H1 (cell line): ENCODE measurements at regions not wholly inside any gene's neighbourhood (a gene's known extent, or its start where the extent isn't known, plus 50 kb on each side); places are given as distances from the start of the nearest gene placed in this dataset.

Experiments
- CBX8 ChIP-seq: fragments of 300-800, 300-1000 bp; sonication (generic); IDR thresholded peaks from 2 replicates; pipeline ENCODE4 v1.7.1; 2016; ENCODE audit warnings: low read depth, low read length, borderline replicate concordance
- CHD2 ChIP-seq: IDR thresholded peaks from 2 replicates; pipeline ENCODE4 v1.6.1; 2012; ENCODE audit warnings: low read length, improper control_type of control experiment
- EP300 ChIP-seq, 2 experiments: IDR thresholded peaks; 1 replicate in 1 of 2; 2 replicates in 1 of 2; pipeline ENCODE4 v1.6.1; 2011 to 2012; ENCODE audit warnings: low read depth in 2 of 2, low read length in 2 of 2, mild to moderate bottlenecking in 2 of 2, borderline replicate concordance in 1 of 2, inconsistent platforms in 1 of 2, moderate library complexity in 1 of 2
- EZH2 ChIP-seq: fragments of 200-600 bp; sonication (generic); IDR thresholded peaks from 2 replicates; pipeline ENCODE4 v1.7.1; 2012; ENCODE audit warnings: low read depth, mild to moderate bottlenecking, moderate library complexity, low read length, inconsistent platforms; ENCODE audit not compliant: severe bottlenecking
- KDM1A ChIP-seq: fragments of 200-600, 300-600 bp; sonication (generic); IDR thresholded peaks from 2 replicates; pipeline ENCODE4 v1.7.1; 2016; ENCODE audit warnings: mild to moderate bottlenecking, low read length, borderline replicate concordance
- POLR2AphosphoS5 ChIP-seq: IDR thresholded peaks from 2 replicates; pipeline ENCODE4 v1.6.1; 2011; ENCODE audit warnings: low read depth, low read length
- RFX5 ChIP-seq: IDR thresholded peaks from 2 replicates; pipeline ENCODE4 v1.6.1; 2011; ENCODE audit warnings: low read depth, low read length, improper control_type of control experiment, borderline replicate concordance
- TAF1 ChIP-seq: IDR thresholded peaks from 2 replicates; pipeline ENCODE4 v1.6.1; 2011; ENCODE audit warnings: mild to moderate bottlenecking, low read depth, low read length
- TF ChIP-seq, protein P1 (sequence below): IDR thresholded peaks from 2 replicates; pipeline ENCODE4 v1.6.1; 2011; ENCODE audit warnings: low read depth, mild to moderate bottlenecking, low read length; ENCODE audit not compliant: insufficient read depth
- TF ChIP-seq, protein P2 (sequence below), 3 experiments: IDR thresholded peaks; 1 replicate in 2 of 3; 2 replicates in 1 of 3; pipeline versions ENCODE4 v1.5.1 to v1.6.1; 2011; ENCODE audit warnings: low read length in 3 of 3, mild to moderate bottlenecking in 3 of 3, inconsistent platforms in 2 of 3, low read depth in 1 of 3, moderate library complexity in 1 of 3; ENCODE audit not compliant: insufficient read depth in 1 of 3; ENCODE audit errors: control extremely low read depth in 1 of 3

DNA sequence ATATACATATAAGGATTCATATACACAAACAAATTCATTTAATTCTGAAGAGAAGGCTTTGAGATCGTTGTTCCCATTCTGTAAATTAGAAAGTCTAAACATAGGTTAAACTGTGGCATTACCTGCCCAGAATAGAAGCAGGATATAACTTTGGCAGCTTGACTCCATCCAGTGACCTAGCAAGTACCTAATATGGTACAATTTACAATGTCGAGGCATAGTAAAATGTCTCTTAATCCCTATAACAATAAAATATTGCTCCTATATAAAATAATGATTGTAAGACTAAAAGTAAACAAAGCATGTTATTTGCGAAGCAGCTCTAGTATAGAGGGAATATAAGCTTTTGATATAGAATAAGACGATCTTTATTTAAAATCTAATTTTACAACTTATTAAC lies 756.0 kb downstream of the LUZP2 start:
- TF ChIP-seq CHD2 (no peak), EP300 (IDR thresholded peaks at IDR 0.05; ENCODE audit: borderline replicate concordance in 1 of 2, low read depth in 2 of 2, low read length in 2 of 2) (no peak), TAF1 (no peak), EZH2 (no peak), RFX5 (no peak), POLR2AphosphoS5 (no peak), KDM1A (no peak), CBX8 (no peak)
- TF ChIP-seq, protein P1, sequence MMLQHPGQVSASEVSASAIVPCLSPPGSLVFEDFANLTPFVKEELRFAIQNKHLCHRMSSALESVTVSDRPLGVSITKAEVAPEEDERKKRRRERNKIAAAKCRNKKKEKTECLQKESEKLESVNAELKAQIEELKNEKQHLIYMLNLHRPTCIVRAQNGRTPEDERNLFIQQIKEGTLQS, result no peak
- TF ChIP-seq, protein P2, sequence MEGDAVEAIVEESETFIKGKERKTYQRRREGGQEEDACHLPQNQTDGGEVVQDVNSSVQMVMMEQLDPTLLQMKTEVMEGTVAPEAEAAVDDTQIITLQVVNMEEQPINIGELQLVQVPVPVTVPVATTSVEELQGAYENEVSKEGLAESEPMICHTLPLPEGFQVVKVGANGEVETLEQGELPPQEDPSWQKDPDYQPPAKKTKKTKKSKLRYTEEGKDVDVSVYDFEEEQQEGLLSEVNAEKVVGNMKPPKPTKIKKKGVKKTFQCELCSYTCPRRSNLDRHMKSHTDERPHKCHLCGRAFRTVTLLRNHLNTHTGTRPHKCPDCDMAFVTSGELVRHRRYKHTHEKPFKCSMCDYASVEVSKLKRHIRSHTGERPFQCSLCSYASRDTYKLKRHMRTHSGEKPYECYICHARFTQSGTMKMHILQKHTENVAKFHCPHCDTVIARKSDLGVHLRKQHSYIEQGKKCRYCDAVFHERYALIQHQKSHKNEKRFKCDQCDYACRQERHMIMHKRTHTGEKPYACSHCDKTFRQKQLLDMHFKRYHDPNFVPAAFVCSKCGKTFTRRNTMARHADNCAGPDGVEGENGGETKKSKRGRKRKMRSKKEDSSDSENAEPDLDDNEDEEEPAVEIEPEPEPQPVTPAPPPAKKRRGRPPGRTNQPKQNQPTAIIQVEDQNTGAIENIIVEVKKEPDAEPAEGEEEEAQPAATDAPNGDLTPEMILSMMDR (IDR thresholded peaks at IDR 0.05; ENCODE audit: control extremely low read depth in 1 of 3, insufficient read depth in 1 of 3, low read depth in 1 of 3, low read length in 3 of 3), result no peak
